ENCODE measurements at regions not wholly inside any gene's neighbourhood (a gene's known extent, or its start where the extent isn't known, plus 50 kb on each side); places are given as distances from the start of the nearest gene placed in this dataset.

DNA sequence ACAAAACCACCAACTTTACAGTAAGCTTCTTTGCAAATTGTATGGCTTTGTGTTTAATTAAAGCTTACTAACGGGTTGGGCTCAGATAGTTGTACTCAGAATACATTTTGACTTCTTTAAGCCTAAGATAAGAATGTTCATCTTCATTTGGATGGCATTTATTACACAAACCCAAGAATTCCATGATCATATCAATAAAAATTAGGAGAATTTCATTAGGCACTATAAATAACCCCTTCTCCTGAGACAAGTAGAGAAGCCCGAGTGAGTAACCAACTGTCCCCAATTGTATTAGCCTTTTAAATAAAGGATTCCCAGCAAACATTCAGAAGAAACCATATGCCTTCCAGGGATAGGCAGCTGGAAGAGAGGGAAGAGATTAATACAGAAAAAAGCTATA lies 504.7 kb downstream of the KCNJ2 start:
- no peak overlapping the region for H3K4me3 ChIP-seq
- 66% methylated on average over 2 of the region's 2 CpGs for WGBS
- H3K27me3 ChIP-seq (replicated peaks; ENCODE audit: insufficient read depth): no peaks in the 10 kb centered on the region
- TF ChIP-seq POLR2A (IDR thresholded peaks at IDR 0.05) (no peak), POLR2AphosphoS5 (IDR thresholded peaks at IDR 0.05) (no peak)
- TF ChIP-seq, protein P1, sequence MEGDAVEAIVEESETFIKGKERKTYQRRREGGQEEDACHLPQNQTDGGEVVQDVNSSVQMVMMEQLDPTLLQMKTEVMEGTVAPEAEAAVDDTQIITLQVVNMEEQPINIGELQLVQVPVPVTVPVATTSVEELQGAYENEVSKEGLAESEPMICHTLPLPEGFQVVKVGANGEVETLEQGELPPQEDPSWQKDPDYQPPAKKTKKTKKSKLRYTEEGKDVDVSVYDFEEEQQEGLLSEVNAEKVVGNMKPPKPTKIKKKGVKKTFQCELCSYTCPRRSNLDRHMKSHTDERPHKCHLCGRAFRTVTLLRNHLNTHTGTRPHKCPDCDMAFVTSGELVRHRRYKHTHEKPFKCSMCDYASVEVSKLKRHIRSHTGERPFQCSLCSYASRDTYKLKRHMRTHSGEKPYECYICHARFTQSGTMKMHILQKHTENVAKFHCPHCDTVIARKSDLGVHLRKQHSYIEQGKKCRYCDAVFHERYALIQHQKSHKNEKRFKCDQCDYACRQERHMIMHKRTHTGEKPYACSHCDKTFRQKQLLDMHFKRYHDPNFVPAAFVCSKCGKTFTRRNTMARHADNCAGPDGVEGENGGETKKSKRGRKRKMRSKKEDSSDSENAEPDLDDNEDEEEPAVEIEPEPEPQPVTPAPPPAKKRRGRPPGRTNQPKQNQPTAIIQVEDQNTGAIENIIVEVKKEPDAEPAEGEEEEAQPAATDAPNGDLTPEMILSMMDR (IDR thresholded peaks at IDR 0.05): no peak
- H3K27ac ChIP-seq: no peak overlapping the region
- no peaks in the 10 kb centered on the region for H3K36me3 ChIP-seq
- no peaks in the 10 kb centered on the region for H3K9me3 ChIP-seq
- intact Hi-C loops (cut with DNase I): no loop called here
- no peak for DNase-seq (ENCODE audit: low spot score)
- H3K4me1 ChIP-seq (replicated peaks): no peaks in the 10 kb centered on the region

DNA sequence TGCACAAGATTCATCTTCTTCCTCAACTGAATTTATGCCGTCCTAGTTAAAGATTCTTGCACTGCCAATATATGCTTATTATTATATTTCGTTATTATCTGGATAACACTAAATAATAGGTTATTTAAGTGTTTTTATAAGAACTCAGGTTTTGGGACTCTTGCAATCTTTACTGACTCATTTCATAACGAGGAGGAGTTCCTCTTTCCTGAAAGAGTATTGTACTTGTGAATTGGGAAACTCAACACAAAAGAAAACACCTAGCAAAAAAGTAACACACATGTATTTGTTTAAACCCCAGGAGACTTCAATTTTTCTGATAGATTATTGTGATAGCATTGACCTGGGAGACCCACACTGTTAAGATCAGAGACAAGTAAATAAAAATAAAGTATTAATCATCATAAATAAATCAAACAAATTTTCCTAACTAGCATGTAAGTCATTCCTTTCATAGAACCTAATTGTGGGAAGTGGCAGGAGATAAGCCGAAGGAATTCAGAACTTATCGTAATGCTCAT lies 505.8 kb downstream of the KCNJ2 start:
- Histone ChIP-seq H3K27ac (no peak overlapping the region), H3K4me1 (replicated peaks) (no peaks in the 10 kb centered on the region), H3K4me3 (no peak overlapping the region), H3K36me3 (no peaks in the 10 kb centered on the region), H3K27me3 (replicated peaks; ENCODE audit: insufficient read depth) (no peaks in the 10 kb centered on the region), H3K9me3 (no peaks in the 10 kb centered on the region)
- DNase-seq (ENCODE audit: low spot score): no peak
- WGBS: 85% methylated on average over 5 of the region's 5 CpGs
- TF ChIP-seq, protein P1 (IDR thresholded peaks at IDR 0.05): no peak
- TF ChIP-seq POLR2A (IDR thresholded peaks at IDR 0.05) (no peak), POLR2AphosphoS5 (IDR thresholded peaks at IDR 0.05) (no peak)
- intact Hi-C loops (cut with DNase I): no loop called here

DNA sequence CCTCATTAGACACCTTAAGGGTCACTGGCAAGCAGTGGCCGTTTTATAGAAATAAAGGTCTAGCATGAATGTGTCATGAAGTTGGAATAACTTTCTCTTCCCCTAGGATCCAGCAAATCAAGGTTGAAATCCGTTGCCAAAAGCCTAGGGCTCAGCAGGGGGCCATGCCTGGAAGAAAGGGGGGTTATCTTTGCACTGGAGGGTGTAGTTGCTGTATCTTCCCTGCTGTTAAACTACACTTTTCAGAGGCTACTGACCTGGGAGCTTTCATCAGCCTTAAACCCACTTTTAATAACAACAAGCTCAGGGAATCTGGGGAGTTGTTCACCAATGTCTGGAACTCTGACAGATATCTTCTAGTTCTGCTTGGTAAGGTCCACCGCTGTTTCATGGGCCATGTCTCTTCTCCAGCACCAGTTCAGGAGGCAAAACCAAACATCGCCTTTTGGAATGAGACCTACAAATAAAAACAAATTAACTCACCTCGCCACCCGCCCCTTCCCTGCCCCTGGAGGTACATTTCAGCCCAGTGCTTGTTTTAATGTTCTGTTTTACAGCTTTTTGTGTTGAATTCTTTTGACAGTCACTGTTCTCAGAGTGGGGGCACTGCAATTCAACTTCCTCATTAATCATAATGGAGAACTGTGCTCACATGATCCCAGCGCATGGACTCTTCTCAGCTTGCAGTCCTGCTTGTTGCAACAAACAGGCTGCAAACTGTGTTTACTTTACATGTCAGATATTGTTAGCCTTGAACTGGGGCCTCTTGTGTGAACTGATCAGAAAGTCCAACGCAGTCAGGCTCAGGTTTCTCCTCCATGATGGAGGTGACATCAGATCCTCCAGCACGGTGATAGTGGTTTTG lies 508.7 kb downstream of the KCNJ2 start:
- DNase-seq (ENCODE audit: low spot score): no peak
- H3K27me3 ChIP-seq (replicated peaks; ENCODE audit: insufficient read depth): no peaks in the 10 kb centered on the region
- WGBS: 57% methylated on average over 9 of the region's 9 CpGs
- no peak overlapping the region for H3K4me3 ChIP-seq
- TF ChIP-seq, protein P1 (IDR thresholded peaks at IDR 0.05): no peak
- TF ChIP-seq POLR2AphosphoS5 (IDR thresholded peaks at IDR 0.05) (no peak), POLR2A (IDR thresholded peaks at IDR 0.05) (no peak)
- H3K36me3 ChIP-seq: no peaks in the 10 kb centered on the region
- no peaks in the 10 kb centered on the region for H3K4me1 ChIP-seq (replicated peaks)
- H3K9me3 ChIP-seq: no peaks in the 10 kb centered on the region
- intact Hi-C loops (cut with DNase I): no loop called here
- no peak overlapping the region for H3K27ac ChIP-seq

DNA sequence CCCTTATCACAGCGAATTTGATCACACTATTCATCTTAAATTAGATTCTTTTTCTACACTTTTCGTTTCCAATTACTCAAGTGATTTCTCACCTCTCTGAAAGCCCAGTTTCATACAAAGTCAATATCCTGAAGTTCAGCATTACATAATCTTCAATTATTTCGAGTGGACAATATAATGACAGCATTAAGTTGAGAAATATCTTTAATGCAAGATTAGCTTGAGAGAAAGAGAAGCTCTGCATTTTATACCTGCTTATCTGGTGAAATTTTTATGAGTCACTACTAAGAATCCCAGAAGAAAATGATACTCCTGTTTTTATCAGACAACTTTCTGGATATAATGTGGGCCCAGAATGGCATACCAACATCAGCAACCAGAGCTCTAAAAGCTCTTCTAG lies 509.6 kb downstream of the KCNJ2 start:
- WGBS: 88% methylated on average over 3 of the region's 3 CpGs
- no peak overlapping the region for H3K27ac ChIP-seq
- H3K9me3 ChIP-seq: no peaks in the 10 kb centered on the region
- no peak overlapping the region for H3K4me3 ChIP-seq
- TF ChIP-seq, protein P1 (IDR thresholded peaks at IDR 0.05): no peak
- no peak for TF ChIP-seq POLR2AphosphoS5 (IDR thresholded peaks at IDR 0.05)
- TF ChIP-seq POLR2A (IDR thresholded peaks at IDR 0.05): no peak
- intact Hi-C loops (cut with DNase I): no loop called here
- DNase-seq (ENCODE audit: low spot score): no peak
- no peaks in the 10 kb centered on the region for H3K4me1 ChIP-seq (replicated peaks)
- H3K36me3 ChIP-seq: no peaks in the 10 kb centered on the region
- no peaks in the 10 kb centered on the region for H3K27me3 ChIP-seq (replicated peaks; ENCODE audit: insufficient read depth)

DNA sequence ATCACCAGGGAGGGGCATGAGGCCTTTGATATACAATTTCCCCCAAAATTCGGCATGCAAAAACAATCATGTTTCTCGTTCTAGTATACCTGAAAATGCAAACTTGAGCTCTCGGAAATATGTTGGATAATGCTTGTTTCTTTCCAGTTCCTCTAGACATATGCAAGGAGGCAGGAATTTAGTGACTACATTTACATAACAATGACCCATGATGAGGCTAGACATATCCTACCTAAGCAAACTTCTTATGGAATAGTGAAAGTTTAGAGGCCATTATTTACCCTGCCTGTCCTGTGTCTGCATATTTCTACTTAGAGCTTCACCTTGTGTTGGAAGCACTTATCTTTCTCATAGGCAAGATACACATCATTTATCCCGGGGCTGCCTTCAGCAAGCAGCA lies 514.6 kb downstream of the KCNJ2 start:
- H3K27me3 ChIP-seq (replicated peaks; ENCODE audit: insufficient read depth): no peaks in the 10 kb centered on the region
- no peak for DNase-seq (ENCODE audit: low spot score)
- H3K4me1 ChIP-seq (replicated peaks): no peaks in the 10 kb centered on the region
- H3K9me3 ChIP-seq: no peaks in the 10 kb centered on the region
- WGBS: 69% methylated on average over 4 of the region's 4 CpGs
- intact Hi-C loops (cut with DNase I): no loop called here
- H3K4me3 ChIP-seq: no peak overlapping the region
- no peaks in the 10 kb centered on the region for H3K36me3 ChIP-seq
- H3K27ac ChIP-seq: no peak overlapping the region
- TF ChIP-seq POLR2AphosphoS5 (IDR thresholded peaks at IDR 0.05) (no peak), POLR2A (IDR thresholded peaks at IDR 0.05) (no peak)
- TF ChIP-seq, protein P1 (IDR thresholded peaks at IDR 0.05): no peak
